ENCODE measurements at regions not wholly inside any gene's neighbourhood (a gene's known extent, or its start where the extent isn't known, plus 50 kb on each side); places are given as distances from the start of the nearest gene placed in this dataset.

GRCh38 chr2:147641651-147642050 lies 203.2 kb upstream of the ACVR2A start:
- DNase-seq (ENCODE audit: low spot score, unreplicated experiment) = no peak
- Mint-ChIP-seq H3K4me3 (ENCODE audit: low read depth) (no peak overlapping the region), H3K4me1 (ENCODE audit: low read depth) (peaks cover 4% of the 10 kb centered on the region), H3K9me3 (ENCODE audit: low read depth) (peaks cover 4% of the 10 kb centered on the region), H3K36me3 (ENCODE audit: insufficient read depth) (no peaks in the 10 kb centered on the region), H3K27me3 (peaks cover 18% of the 10 kb centered on the region), H3K27ac (no peak overlapping the region)
- no peak for TF ChIP-seq CTCF (IDR thresholded peaks at IDR 0.05; ENCODE audit: unreplicated experiment)

GRCh38 chr2:147639891-147640290 lies 204.9 kb upstream of the ACVR2A start:
- Mint-ChIP-seq H3K4me1 (ENCODE audit: low read depth) (peaks cover 14% of the 10 kb centered on the region), H3K4me3 (ENCODE audit: low read depth) (no peak overlapping the region)
- TF ChIP-seq CTCF (IDR thresholded peaks at IDR 0.05; ENCODE audit: unreplicated experiment) = no peak

GRCh38 chr2:147639386-147639785 lies 205.4 kb upstream of the ACVR2A start:
- Mint-ChIP-seq H3K27me3 (peaks cover 12% of the 10 kb centered on the region), H3K36me3 (ENCODE audit: insufficient read depth) (no peaks in the 10 kb centered on the region), H3K9me3 (ENCODE audit: low read depth) (peaks cover 4% of the 10 kb centered on the region), H3K27ac (no peak overlapping the region), H3K4me3 (ENCODE audit: low read depth) (no peak overlapping the region), H3K4me1 (ENCODE audit: low read depth) (peaks cover 14% of the 10 kb centered on the region)
- no peak for DNase-seq (ENCODE audit: low spot score, unreplicated experiment)
- TF ChIP-seq CTCF (IDR thresholded peaks at IDR 0.05; ENCODE audit: unreplicated experiment) = no peak

More at GRCh38 chr2:147639891-147640290, 204.9 kb upstream of the ACVR2A start:
- no peaks in the 10 kb centered on the region for H3K36me3 Mint-ChIP-seq (ENCODE audit: insufficient read depth)
- H3K27me3 Mint-ChIP-seq = peaks cover 15% of the 10 kb centered on the region
- no peak overlapping the region for H3K27ac Mint-ChIP-seq
- peaks cover 4% of the 10 kb centered on the region for H3K9me3 Mint-ChIP-seq (ENCODE audit: low read depth)
- no peak for DNase-seq (ENCODE audit: low spot score, unreplicated experiment)

GRCh38 chr2:147636886-147637285 lies 207.9 kb upstream of the ACVR2A start:
- Mint-ChIP-seq H3K9me3 (ENCODE audit: low read depth) (peaks cover 4% of the 10 kb centered on the region), H3K36me3 (ENCODE audit: insufficient read depth) (no peaks in the 10 kb centered on the region), H3K27ac (no peak overlapping the region), H3K4me1 (ENCODE audit: low read depth) (peaks cover 14% of the 10 kb centered on the region), H3K4me3 (ENCODE audit: low read depth) (no peak overlapping the region), H3K27me3 (peaks cover 12% of the 10 kb centered on the region)
- no peak for DNase-seq (ENCODE audit: low spot score, unreplicated experiment)
- no peak for TF ChIP-seq CTCF (IDR thresholded peaks at IDR 0.05; ENCODE audit: unreplicated experiment)

- no peak for DNase-seq (ENCODE audit: low spot score, unreplicated experiment)
- H3K9me3 Mint-ChIP-seq (ENCODE audit: low read depth) = no peaks in the 10 kb centered on the region
- peaks cover 14% of the 10 kb centered on the region for H3K4me1 Mint-ChIP-seq (ENCODE audit: low read depth)
- peaks cover 12% of the 10 kb centered on the region for H3K27me3 Mint-ChIP-seq
- H3K27ac Mint-ChIP-seq = no peak overlapping the region
- no peak overlapping the region for H3K4me3 Mint-ChIP-seq (ENCODE audit: low read depth)
- H3K36me3 Mint-ChIP-seq (ENCODE audit: insufficient read depth) = no peaks in the 10 kb centered on the region
- TF ChIP-seq CTCF (IDR thresholded peaks at IDR 0.05; ENCODE audit: unreplicated experiment) = no peak
Measured at GRCh38 chr2:147636238-147636882, 208.5 kb upstream of the ACVR2A start.

Measured in progenitor cell of endocrine pancreas (in vitro differentiated cells).